ENCODE measurements at regions not wholly inside any gene's neighbourhood (a gene's known extent, or its start where the extent isn't known, plus 50 kb on each side); places are given as distances from the start of the nearest gene placed in this dataset.

- no peak for TF ChIP-seq CTCF (IDR thresholded peaks at IDR 0.05; ENCODE audit: poor library complexity, severe bottlenecking)
- TF ChIP-seq POLR2AphosphoS5 (IDR thresholded peaks at IDR 0.05), result no peak
- TF ChIP-seq MXI1 (conservative IDR thresholded peaks at IDR 0.05; ENCODE audit: poor library complexity, severe bottlenecking), result no peak
- TF ChIP-seq RAD21 (conservative IDR thresholded peaks at IDR 0.05), result no peak
- no peak for TF ChIP-seq EZH2 (IDR thresholded peaks at IDR 0.05; ENCODE audit: borderline replicate concordance, insufficient read depth, low read length, poor library complexity, severe bottlenecking)
Observed at GRCh38 chrX:25928316-25928715, 209.8 kb upstream of the MAGEB18 start.

Data from neural cell (in vitro differentiated cells).